ENCODE measurements at regions not wholly inside any gene's neighbourhood (a gene's known extent, or its start where the extent isn't known, plus 50 kb on each side); places are given as distances from the start of the nearest gene placed in this dataset.

- TF ChIP-seq CTCF (IDR thresholded peaks at IDR 0.05), result no peak
- no peak for TF ChIP-seq POLR2A (IDR thresholded peaks at IDR 0.05)
- no peak for TF ChIP-seq POLR2AphosphoS5 (IDR thresholded peaks at IDR 0.05)
- TF ChIP-seq EP300 (IDR thresholded peaks at IDR 0.05; ENCODE audit: low read depth), result no peak
These were observed 403.9 kb downstream of the VPS13C start for GRCh38 chr15:61656391-61656790.
